Spleen (tissue), 7 donors: ENCODE measurements at regions not wholly inside any gene's neighbourhood (a gene's known extent, or its start where the extent isn't known, plus 50 kb on each side); places are given as distances from the start of the nearest gene placed in this dataset.

Source experiments
- POLR2A ChIP-seq, 3 donors: fragments of 450-650 bp; IDR thresholded peaks; one replicate each; pipeline ENCODE4 v1.5.1; 2017; ENCODE audit warnings: antibody characterized with exemption in 3 of 3, mild to moderate bottlenecking in 1 of 3
- TF ChIP-seq, protein P1 (sequence below), 11 experiments: fragments of 200-600 bp in 7 of 11; fragments of 450-650 bp in 4 of 11; sonication (generic) in 4 of 11; IDR thresholded peaks in 8 of 11; conservative IDR thresholded peaks in 3 of 11; 1 replicate in 7 of 11; 2 replicates in 4 of 11; pipeline versions ENCODE4 v1.4.0 to v1.8.0; 2016 to 2021; ENCODE audit warnings: antibody characterized with exemption in 11 of 11, inconsistent platforms in 4 of 11, mild to moderate bottlenecking in 1 of 11
- donor health status: DM: no; HTN: no; CAD: no; lungs with moderate emphysema.
- donor health status: DM: no; HTN: no; CAD: no.
- donor health status: DM: no; HTN: no; CAD: no.

DNA sequence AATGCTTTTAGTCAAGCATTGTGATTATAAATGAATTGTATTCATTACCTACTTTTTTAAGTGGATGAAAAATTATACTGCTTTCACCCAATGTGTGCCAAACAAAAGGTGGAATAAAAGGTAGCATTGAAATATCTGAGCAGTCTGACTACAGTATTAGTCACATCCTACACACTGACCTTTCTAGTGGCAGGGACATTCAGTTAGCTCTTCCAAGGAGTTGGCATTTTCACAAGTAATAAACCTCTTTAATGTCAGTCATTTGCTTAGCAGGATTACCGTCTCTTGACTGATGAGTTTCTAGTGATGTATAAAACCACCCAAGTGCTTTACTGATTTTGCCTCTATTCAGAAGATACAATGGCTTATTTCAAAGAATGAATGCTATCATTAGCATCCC is 687.9 kb downstream of the ARAP2 start:
- TF ChIP-seq, protein P1, sequence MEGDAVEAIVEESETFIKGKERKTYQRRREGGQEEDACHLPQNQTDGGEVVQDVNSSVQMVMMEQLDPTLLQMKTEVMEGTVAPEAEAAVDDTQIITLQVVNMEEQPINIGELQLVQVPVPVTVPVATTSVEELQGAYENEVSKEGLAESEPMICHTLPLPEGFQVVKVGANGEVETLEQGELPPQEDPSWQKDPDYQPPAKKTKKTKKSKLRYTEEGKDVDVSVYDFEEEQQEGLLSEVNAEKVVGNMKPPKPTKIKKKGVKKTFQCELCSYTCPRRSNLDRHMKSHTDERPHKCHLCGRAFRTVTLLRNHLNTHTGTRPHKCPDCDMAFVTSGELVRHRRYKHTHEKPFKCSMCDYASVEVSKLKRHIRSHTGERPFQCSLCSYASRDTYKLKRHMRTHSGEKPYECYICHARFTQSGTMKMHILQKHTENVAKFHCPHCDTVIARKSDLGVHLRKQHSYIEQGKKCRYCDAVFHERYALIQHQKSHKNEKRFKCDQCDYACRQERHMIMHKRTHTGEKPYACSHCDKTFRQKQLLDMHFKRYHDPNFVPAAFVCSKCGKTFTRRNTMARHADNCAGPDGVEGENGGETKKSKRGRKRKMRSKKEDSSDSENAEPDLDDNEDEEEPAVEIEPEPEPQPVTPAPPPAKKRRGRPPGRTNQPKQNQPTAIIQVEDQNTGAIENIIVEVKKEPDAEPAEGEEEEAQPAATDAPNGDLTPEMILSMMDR (IDR thresholded peaks at IDR 0.05 in 8 of 11, conservative IDR thresholded peaks at IDR 0.05 in 3 of 11), result no peak
- TF ChIP-seq POLR2A (IDR thresholded peaks at IDR 0.05), result no peak
